Spleen (tissue), 11 donors: ENCODE measurements at regions not wholly inside any gene's neighbourhood (a gene's known extent, or its start where the extent isn't known, plus 50 kb on each side); places are given as distances from the start of the nearest gene placed in this dataset.
A peak's percentile ranks its signal among the peaks of the same experiment; 100 is the strongest.

Experiments
- DNase-seq: peaks from one replicate; pipeline ENCODE4 v3.0.0-alpha.2; 2020
- H3K27ac ChIP-seq, 8 donors: fragments of 200-600 bp; sonication (generic) in 7 of 8; 1 replicate in 4 of 8; 2 replicates in 4 of 8; pipeline versions ENCODE4 v1.5.0 to v1.8.0; 2016 to 2021; ENCODE audit warnings: inconsistent platforms in 4 of 8, mild to moderate bottlenecking in 4 of 8, moderate library complexity in 1 of 8
- H3K27me3 ChIP-seq, 7 donors: fragments of 200-600 bp; sonication (generic) in 6 of 7; replicated peaks in 1 of 7; 1 replicate in 4 of 7; 2 replicates in 3 of 7; pipeline versions ENCODE4 v1.5.0 to v1.8.0; 2016 to 2021; ENCODE audit warnings: inconsistent platforms in 3 of 7, mild to moderate bottlenecking in 1 of 7
- H3K36me3 ChIP-seq, 6 donors: fragments of 200-600 bp; sonication (generic) in 5 of 6; 1 replicate in 4 of 6; 2 replicates in 2 of 6; pipeline versions ENCODE4 v1.5.0 to v1.8.0; 2016 to 2021; ENCODE audit warnings: inconsistent platforms in 2 of 6
- H3K4me1 ChIP-seq, 6 donors: fragments of 200-600 bp; sonication (generic) in 5 of 6; 1 replicate in 3 of 6; 2 replicates in 3 of 6; pipeline versions ENCODE4 v1.5.0 to v1.8.0; 2016 to 2021; ENCODE audit warnings: inconsistent platforms in 3 of 6
- H3K4me3 ChIP-seq, 8 donors: fragments of 200-600 bp; sonication (generic) in 7 of 8; 1 replicate in 4 of 8; 2 replicates in 4 of 8; pipeline versions ENCODE4 v1.5.0 to v1.8.0; 2016 to 2021; ENCODE audit warnings: inconsistent platforms in 4 of 8, mild to moderate bottlenecking in 4 of 8, moderate library complexity in 2 of 8
- H3K9me3 ChIP-seq, 8 donors: fragments of 200-600 bp; sonication (generic) in 7 of 8; 1 replicate in 4 of 8; 2 replicates in 4 of 8; pipeline versions ENCODE4 v1.5.0 to v1.8.0; 2016 to 2021; ENCODE audit warnings: inconsistent platforms in 4 of 8
- POLR2A ChIP-seq, 3 donors: fragments of 450-650 bp; IDR thresholded peaks; one replicate each; pipeline ENCODE4 v1.5.1; 2017; ENCODE audit warnings: antibody characterized with exemption in 3 of 3, mild to moderate bottlenecking in 1 of 3
- POLR2AphosphoS5 ChIP-seq, 3 donors: sonication (generic); formaldehyde crosslinking; IDR thresholded peaks; one replicate each; pipeline ENCODE4 v1.5.1; 2017; ENCODE audit warnings: antibody characterized with exemption in 3 of 3
- WGBS, 5 donors: extraction: QIAGEN DNeasy Blood & Tissue Kit in 3 of 5; methylation state at CpG; one replicate each; pipeline versions ENCODE4 v1.1.5 to v1.1.7; 2013 to 2018; 5-methylcytosine and 5-hydroxymethylcytosine counted together
- intact Hi-C: fragments of 100-400 bp; cut with DNase I; formaldehyde crosslinking; loops from one replicate; pipeline ENCODE4 v1.15.0; 2023; ENCODE audit warnings: low total_unique reads
- TF ChIP-seq, protein P1 (sequence below), 11 experiments: fragments of 200-600 bp in 7 of 11; fragments of 450-650 bp in 4 of 11; sonication (generic) in 4 of 11; IDR thresholded peaks in 8 of 11; conservative IDR thresholded peaks in 3 of 11; 1 replicate in 7 of 11; 2 replicates in 4 of 11; pipeline versions ENCODE4 v1.4.0 to v1.8.0; 2016 to 2021; ENCODE audit warnings: antibody characterized with exemption in 11 of 11, inconsistent platforms in 4 of 11, mild to moderate bottlenecking in 1 of 11
- donor health status: healthy with polysubstance abuse.
- donor health status: DM: no; HTN: no; CAD: no; lungs with moderate emphysema.
- donor health status: DM: no; HTN: no; CAD: no.
- donor health status: Bipolar disorder and iron deficiency.
- donor health status: healthy.
- donor health status: DM: no; HTN: no; CAD: no.
- donor health status: DM: yes; HTN: yes; CAD: no.

DNA sequence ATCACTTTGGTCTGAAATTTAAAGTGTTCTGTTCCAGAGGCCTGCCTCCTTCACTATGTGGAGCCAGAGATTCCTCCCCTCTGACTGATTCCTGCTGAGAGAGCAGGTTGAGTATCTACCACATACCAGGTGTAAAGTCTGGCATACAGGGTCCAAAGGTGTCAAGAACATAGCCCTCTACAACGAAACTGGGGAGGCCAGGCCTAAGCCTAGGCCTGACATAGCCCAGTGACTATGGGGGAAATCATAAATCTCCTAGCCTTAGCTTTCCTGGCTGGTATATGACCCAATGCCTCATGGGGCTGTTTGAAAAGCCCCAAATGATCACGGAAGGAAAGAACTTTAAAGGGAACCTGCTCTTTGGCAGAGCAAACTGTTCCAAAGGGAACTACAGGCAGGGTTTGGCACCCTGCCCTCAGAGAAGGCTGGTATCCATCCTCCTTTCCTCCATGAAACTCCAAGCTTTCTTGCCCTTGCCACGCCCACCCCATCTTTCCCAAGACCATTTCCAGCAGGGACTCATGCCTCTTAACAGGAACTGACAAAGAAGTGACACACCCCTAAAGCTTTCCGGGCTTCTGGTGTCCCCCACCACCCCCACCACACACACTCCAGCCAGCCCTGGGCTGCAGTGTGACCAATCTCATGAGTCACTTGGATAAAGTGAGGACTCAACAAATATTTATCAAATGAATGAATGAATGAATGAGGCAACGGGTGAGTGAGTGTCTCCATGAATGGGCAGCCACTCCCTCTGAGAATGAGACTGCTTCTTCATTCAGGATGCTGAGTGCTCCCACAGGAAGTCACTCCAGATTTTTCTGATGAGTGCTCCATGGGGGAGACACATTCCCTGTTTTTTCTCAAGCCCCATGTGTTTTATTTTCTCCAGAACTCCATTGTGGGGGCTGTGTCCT lies 93.3 kb upstream of the CALM2 start:
- TF ChIP-seq POLR2A (IDR thresholded peaks at IDR 0.05), result no peak
- no peak for TF ChIP-seq POLR2AphosphoS5 (IDR thresholded peaks at IDR 0.05)
- TF ChIP-seq, protein P1, sequence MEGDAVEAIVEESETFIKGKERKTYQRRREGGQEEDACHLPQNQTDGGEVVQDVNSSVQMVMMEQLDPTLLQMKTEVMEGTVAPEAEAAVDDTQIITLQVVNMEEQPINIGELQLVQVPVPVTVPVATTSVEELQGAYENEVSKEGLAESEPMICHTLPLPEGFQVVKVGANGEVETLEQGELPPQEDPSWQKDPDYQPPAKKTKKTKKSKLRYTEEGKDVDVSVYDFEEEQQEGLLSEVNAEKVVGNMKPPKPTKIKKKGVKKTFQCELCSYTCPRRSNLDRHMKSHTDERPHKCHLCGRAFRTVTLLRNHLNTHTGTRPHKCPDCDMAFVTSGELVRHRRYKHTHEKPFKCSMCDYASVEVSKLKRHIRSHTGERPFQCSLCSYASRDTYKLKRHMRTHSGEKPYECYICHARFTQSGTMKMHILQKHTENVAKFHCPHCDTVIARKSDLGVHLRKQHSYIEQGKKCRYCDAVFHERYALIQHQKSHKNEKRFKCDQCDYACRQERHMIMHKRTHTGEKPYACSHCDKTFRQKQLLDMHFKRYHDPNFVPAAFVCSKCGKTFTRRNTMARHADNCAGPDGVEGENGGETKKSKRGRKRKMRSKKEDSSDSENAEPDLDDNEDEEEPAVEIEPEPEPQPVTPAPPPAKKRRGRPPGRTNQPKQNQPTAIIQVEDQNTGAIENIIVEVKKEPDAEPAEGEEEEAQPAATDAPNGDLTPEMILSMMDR (IDR thresholded peaks at IDR 0.05 in 8 of 11, conservative IDR thresholded peaks at IDR 0.05 in 3 of 11), result no peak
- no peaks in the 10 kb centered on the region for H3K9me3 ChIP-seq
- H3K27me3 ChIP-seq, result no peaks in the 10 kb centered on the region
- no peak for DNase-seq
- peaks cover 18 to 52% (median 38%) of the 10 kb centered on the region in 6 donors for H3K4me1 ChIP-seq
- peak overlapping the region in 7 of 8 donors; percentile 10 to 84 (median 35) for H3K27ac ChIP-seq
- H3K4me3 ChIP-seq, result no peak overlapping the region
- no peaks in the 10 kb centered on the region for H3K36me3 ChIP-seq
- WGBS, 5 donors, result 61 to 69% (median 68%) methylated on average over 5 of the region's 5 CpGs
- intact Hi-C loops, result no loop called here

DNA sequence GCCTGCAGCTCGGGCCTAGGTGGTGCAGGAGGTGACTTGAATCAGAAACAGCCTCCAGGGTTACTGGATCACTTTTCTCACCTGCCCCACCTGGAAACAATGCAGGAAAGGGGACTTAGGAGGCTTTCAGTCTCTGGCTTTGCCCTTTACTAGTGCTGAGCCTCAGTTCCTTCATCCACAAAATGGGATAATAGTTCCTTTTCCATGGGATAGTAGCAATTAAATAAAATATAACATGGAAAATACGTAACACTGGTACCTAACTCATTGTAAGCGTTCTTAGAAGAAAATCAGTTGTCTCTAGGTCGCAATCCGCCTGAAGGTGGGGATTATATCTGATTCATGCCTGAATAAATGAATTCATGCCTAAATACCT lies 91.4 kb upstream of the CALM2 start:
- no peak for DNase-seq
- Histone ChIP-seq H3K36me3 (no peaks in the 10 kb centered on the region), H3K9me3 (no peaks in the 10 kb centered on the region), H3K4me1 (peaks cover 7 to 33% (median 20%) of the 10 kb centered on the region in 6 donors), H3K4me3 (no peak overlapping the region), H3K27ac (no peak overlapping the region), H3K27me3 (no peaks in the 10 kb centered on the region)
- intact Hi-C loops, result no loop called here
- no peak for TF ChIP-seq POLR2AphosphoS5 (IDR thresholded peaks at IDR 0.05)
- TF ChIP-seq POLR2A (IDR thresholded peaks at IDR 0.05), result no peak
- TF ChIP-seq, protein P1 (IDR thresholded peaks at IDR 0.05 in 8 of 11, conservative IDR thresholded peaks at IDR 0.05 in 3 of 11), result no peak
- 86 to 96% (median 94%) methylated on average over 5 of the region's 5 CpGs for WGBS, 5 donors

DNA sequence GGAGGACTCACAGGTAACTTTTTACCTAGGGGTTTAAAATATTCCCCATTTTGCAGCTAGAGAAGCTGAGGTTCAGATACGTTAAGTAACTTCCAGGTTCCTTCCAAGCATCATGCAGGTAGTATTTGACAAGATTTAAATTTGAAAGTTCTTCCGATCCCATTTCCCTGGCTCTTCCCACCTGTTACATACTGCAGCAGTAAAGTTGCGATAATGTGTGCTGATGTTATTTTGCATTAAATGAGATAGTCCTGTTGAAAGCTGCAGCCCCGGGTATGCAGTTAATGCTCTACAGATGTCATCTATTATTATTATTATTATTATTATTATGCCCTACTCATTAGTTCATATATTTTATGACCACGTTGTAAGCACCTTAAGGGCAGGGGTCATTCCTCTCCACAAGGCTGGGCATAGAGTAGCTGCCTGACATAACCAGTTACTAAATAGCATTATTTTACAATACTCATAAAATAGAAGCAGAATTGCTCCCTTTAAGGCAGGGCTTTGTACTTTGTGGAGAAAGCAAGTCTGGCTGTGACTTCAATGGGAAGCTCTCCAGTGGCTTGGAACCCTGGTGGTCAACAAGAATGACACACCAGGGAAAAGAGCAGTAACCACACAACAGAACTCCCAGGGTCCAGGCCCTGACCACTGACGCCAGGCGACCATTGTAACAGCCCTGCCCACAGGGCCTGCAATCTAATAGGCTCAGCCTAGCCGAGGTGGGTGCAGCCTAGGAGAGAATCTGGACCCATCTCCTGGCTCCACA lies 90.8 kb upstream of the CALM2 start:
- no peak for TF ChIP-seq POLR2A (IDR thresholded peaks at IDR 0.05)
- intact Hi-C loops, result no loop called here
- Histone ChIP-seq H3K4me3 (no peak overlapping the region), H3K27me3 (no peaks in the 10 kb centered on the region), H3K4me1 (peaks cover 5 to 27% (median 15%) of the 10 kb centered on the region in 6 donors), H3K36me3 (no peaks in the 10 kb centered on the region), H3K27ac (no peak overlapping the region), H3K9me3 (no peaks in the 10 kb centered on the region)
- 84 to 95% (median 85%) methylated on average over 7 to 8 of the region's 8 CpGs for WGBS, 5 donors
- no peak for DNase-seq

GRCh38 chr2:47265751-47266231 lies 89.5 kb upstream of the CALM2 start:
- H3K4me1 ChIP-seq, result peaks cover 0 to 17% (median 6%) of the 10 kb centered on the region in 6 donors
- H3K9me3 ChIP-seq, result no peaks in the 10 kb centered on the region
- no peaks in the 10 kb centered on the region for H3K27me3 ChIP-seq
- 67 to 76% (median 68%) methylated on average over 5 of the region's 5 CpGs for WGBS, 5 donors
- no peaks in the 10 kb centered on the region for H3K36me3 ChIP-seq
- H3K27ac ChIP-seq, result no peak overlapping the region
- H3K4me3 ChIP-seq, result no peak overlapping the region
- TF ChIP-seq, protein P1 (IDR thresholded peaks at IDR 0.05 in 8 of 11, conservative IDR thresholded peaks at IDR 0.05 in 3 of 11), result no peak
- TF ChIP-seq POLR2AphosphoS5 (IDR thresholded peaks at IDR 0.05) (no peak), POLR2A (IDR thresholded peaks at IDR 0.05) (no peak)
- intact Hi-C loops, result no loop called here
- no peak for DNase-seq
